OCI-LY3 (cell line): ENCODE measurements at regions not wholly inside any gene's neighbourhood (a gene's known extent, or its start where the extent isn't known, plus 50 kb on each side); places are given as distances from the start of the nearest gene placed in this dataset.

Experiments used
- H2AFZ ChIP-seq: fragments of 200-600, 300-600 bp; shearing (Covaris generic); 2 replicates; pipeline ENCODE4 v1.6.0; 2014; ENCODE audit warnings: antibody characterized with exemption, low read depth, low read length
- H3K27ac ChIP-seq: fragments of 200-600, 300-600 bp; sonication (generic); 2 replicates; pipeline ENCODE4 v1.5.1; 2014; ENCODE audit warnings: mild to moderate bottlenecking, low read length, moderate library complexity, mixed read lengths
- H3K27me3 ChIP-seq: fragments of 200-600, 300-600 bp; sonication (generic); 2 replicates; pipeline ENCODE4 v1.6.1; 2014; ENCODE audit warnings: low read depth, low read length, mixed read lengths
- H3K36me3 ChIP-seq: fragments of 200-600, 300-600 bp; sonication (generic); replicated peaks from 2 replicates; pipeline ENCODE3; 2014; ENCODE audit warnings: low read depth, low read length, mixed read lengths
- H3K4me1 ChIP-seq: fragments of 300-600, 200-600 bp; sonication (generic); 2 replicates; pipeline ENCODE4 v1.6.1; 2014; ENCODE audit warnings: low read length, mixed read lengths
- H3K4me2 ChIP-seq: fragments of 200-600, 300-600 bp; sonication (generic); 2 replicates; pipeline ENCODE4 v1.6.1; 2014; ENCODE audit warnings: low read length, mixed read lengths
- H3K4me3 ChIP-seq: fragments of 300-600, 200-600 bp; sonication (generic); 2 replicates; pipeline ENCODE4 v1.5.1; 2014; ENCODE audit warnings: antibody characterized with exemption, mild to moderate bottlenecking, low read length, moderate library complexity
- H3K79me2 ChIP-seq: fragments of 300-600, 200-600 bp; shearing (Covaris generic); 2 replicates; pipeline ENCODE4 v1.6.1; 2014; ENCODE audit warnings: mild to moderate bottlenecking, low read length, mixed read lengths
- H3K9ac ChIP-seq: fragments of 300-600, 200-600 bp; shearing (Covaris generic); 2 replicates; pipeline ENCODE4 v1.6.0; 2014; ENCODE audit warnings: mild to moderate bottlenecking, low read length, moderate library complexity
- H3K9me3 ChIP-seq: fragments of 200-600, 300-600 bp; shearing (Covaris generic); 2 replicates; pipeline ENCODE4 v1.6.1; 2014; ENCODE audit warnings: low read length, mixed read lengths; ENCODE audit not compliant: insufficient read depth
- H4K20me1 ChIP-seq: fragments of 200-600, 300-600 bp; sonication (generic); 2 replicates; pipeline ENCODE4 v1.6.1; 2016; ENCODE audit warnings: low read length, mixed read lengths; ENCODE audit not compliant: insufficient read depth
- CTCF ChIP-seq: fragments of 200-600, 300-600 bp; sonication (generic); IDR thresholded peaks from 2 replicates; pipeline ENCODE4 v1.5.1; 2014; ENCODE audit warnings: antibody characterized with exemption, low read length, low read depth
- EZH2phosphoT487 ChIP-seq: fragments of 200-600 bp; shearing (Covaris generic); IDR thresholded peaks from 2 replicates; pipeline ENCODE4 v1.6.1; 2018; ENCODE audit warnings: antibody characterized with exemption, mixed run types, low read depth

- H3K9me3 ChIP-seq = no peaks in the 10 kb centered on the region
- H2AFZ ChIP-seq = no peak overlapping the region
- no peaks in the 10 kb centered on the region for H3K27me3 ChIP-seq
- H4K20me1 ChIP-seq = no peaks in the 10 kb centered on the region
- H3K79me2 ChIP-seq = no peaks in the 10 kb centered on the region
- no peak overlapping the region for H3K4me2 ChIP-seq
- peaks cover 10% of the 10 kb centered on the region for H3K4me1 ChIP-seq
- H3K4me3 ChIP-seq = no peak overlapping the region
- H3K27ac ChIP-seq = no peak overlapping the region
- H3K36me3 ChIP-seq = no peaks in the 10 kb centered on the region
- TF ChIP-seq CTCF (no peak), EZH2phosphoT487 (no peak)
- H3K9ac ChIP-seq = no peak overlapping the region
Measured at GRCh38 chr12:87806310-87806709, 222.9 kb downstream of the C12orf50 start.

- Histone ChIP-seq H3K4me2 (no peak overlapping the region), H3K36me3 (no peaks in the 10 kb centered on the region), H3K9ac (no peak overlapping the region), H4K20me1 (no peaks in the 10 kb centered on the region), H3K4me1 (peaks cover 16% of the 10 kb centered on the region), H3K27ac (no peak overlapping the region), H3K79me2 (no peaks in the 10 kb centered on the region), H2AFZ (no peak overlapping the region), H3K9me3 (no peaks in the 10 kb centered on the region), H3K27me3 (no peaks in the 10 kb centered on the region), H3K4me3 (no peak overlapping the region)
- no peak for TF ChIP-seq EZH2phosphoT487
- TF ChIP-seq CTCF = no peak
Measured at GRCh38 chr12:87804386-87804785, 224.8 kb downstream of the C12orf50 start.

- H3K4me1 ChIP-seq = peaks cover 28% of the 10 kb centered on the region
- H3K4me2 ChIP-seq = no peak overlapping the region
- no peaks in the 10 kb centered on the region for H3K36me3 ChIP-seq
- no peak for TF ChIP-seq CTCF
- TF ChIP-seq EZH2phosphoT487 = no peak
- no peaks in the 10 kb centered on the region for H3K9me3 ChIP-seq
- no peak overlapping the region for H3K27ac ChIP-seq
- no peak overlapping the region for H2AFZ ChIP-seq
- no peaks in the 10 kb centered on the region for H3K27me3 ChIP-seq
- no peaks in the 10 kb centered on the region for H3K79me2 ChIP-seq
- H4K20me1 ChIP-seq = no peaks in the 10 kb centered on the region
- H3K9ac ChIP-seq = no peak overlapping the region
- H3K4me3 ChIP-seq = no peak overlapping the region
Measured at GRCh38 chr12:87802721-87803011, 226.5 kb downstream of the C12orf50 start.

- H3K36me3 ChIP-seq = no peaks in the 10 kb centered on the region
- H4K20me1 ChIP-seq = no peaks in the 10 kb centered on the region
- no peaks in the 10 kb centered on the region for H3K27me3 ChIP-seq
- H3K9ac ChIP-seq = no peak overlapping the region; the same call in 1 of the 2 replicates
- no peaks in the 10 kb centered on the region for H3K79me2 ChIP-seq
- peak overlapping the region; percentile 45 for H3K4me3 ChIP-seq
- no peak overlapping the region for H3K27ac ChIP-seq
- peak overlapping the region; percentile 77; the same call in 1 of the 2 replicates for H2AFZ ChIP-seq
- no peak for TF ChIP-seq CTCF
- no peak for TF ChIP-seq EZH2phosphoT487
- no peaks in the 10 kb centered on the region for H3K9me3 ChIP-seq
- peaks cover 32% of the 10 kb centered on the region for H3K4me1 ChIP-seq
- H3K4me2 ChIP-seq = peak overlapping the region; percentile 65
Measured at GRCh38 chr12:87801860-87802720, 227.1 kb downstream of the C12orf50 start.
